B cell (primary cell): ENCODE measurements at regions not wholly inside any gene's neighbourhood (a gene's known extent, or its start where the extent isn't known, plus 50 kb on each side); places are given as distances from the start of the nearest gene placed in this dataset.

Experiments used
- ATAC-seq: fragments of 200-7000 bp; cut with Tn5 transposase; one replicate; pipeline ENCODE4 v1.10.0; 2021; ENCODE audit warnings: low read depth, mild to moderate bottlenecking, moderate number of reproducible peaks, moderate library complexity
- CTCF ChIA-PET: fragments of 350-600 bp; sonication (Branson Sonifier 250); formaldehyde crosslinking; loops from one replicate; lab custom pipeline; 2021; ENCODE audit warnings: antibody characterized with exemption, inconsistent platforms; lab: Charles Lee
- POLR2A ChIA-PET: fragments of 350-600 bp; sonication (Branson Sonifier 250); formaldehyde crosslinking; loops from one replicate; lab custom pipeline; 2021; ENCODE audit warnings: antibody characterized with exemption; lab: Charles Lee
- DNase-seq: peaks from one replicate; pipeline ENCODE4 v3.0.0; 2013
- H2AFZ ChIP-seq: 2 replicates; pipeline ENCODE4 v1.6.1; 2012; ENCODE audit warnings: mild to moderate bottlenecking, low read depth, low read length; ENCODE audit not compliant: insufficient read depth, poor library complexity, severe bottlenecking
- H3K27ac ChIP-seq, 2 donors: 1 replicate in 1 of 2; 2 replicates in 1 of 2; pipeline ENCODE4 v1.5.1; 2012 to 2013; ENCODE audit warnings: low read length in 2 of 2, mild to moderate bottlenecking in 2 of 2, moderate library complexity in 1 of 2
- H3K27me3 ChIP-seq, 4 experiments: fragments of 200-600 bp in 1 of 4; sonication (generic) in 1 of 4; replicated peaks in 1 of 4; 1 replicate in 2 of 4; 2 replicates in 2 of 4; pipeline versions ENCODE4 v1.6.1 to v1.7.0; 2013 to 2016; ENCODE audit warnings: low read length in 3 of 4, mild to moderate bottlenecking in 2 of 4, mixed read lengths in 1 of 4, moderate library complexity in 1 of 4; ENCODE audit not compliant: insufficient read depth in 4 of 4, control insufficient read depth in 3 of 4; ENCODE audit errors: control extremely low read depth in 1 of 4
- H3K36me3 ChIP-seq, 2 experiments: replicated peaks in 1 of 2; 1 replicate in 1 of 2; 2 replicates in 1 of 2; pipeline versions ENCODE4 v1.6.1 to v1.7.1; 2013; ENCODE audit warnings: low read length in 1 of 2; ENCODE audit not compliant: insufficient read depth in 2 of 2, control insufficient read depth in 1 of 2; ENCODE audit errors: control extremely low read depth in 1 of 2, extremely low read depth in 1 of 2
- H3K4me1 ChIP-seq, 2 donors: fragments of 200-600 bp in 1 of 2; sonication (generic) in 1 of 2; 1 replicate in 1 of 2; 2 replicates in 1 of 2; pipeline versions ENCODE4 v1.5.1 to v1.6.1; 2013 to 2017; ENCODE audit warnings: low read length in 2 of 2; ENCODE audit not compliant: control insufficient read depth in 2 of 2, insufficient read depth in 2 of 2
- H3K4me2 ChIP-seq: replicated peaks from 2 replicates; pipeline ENCODE3; 2012; ENCODE audit warnings: mild to moderate bottlenecking, low read depth, low read length; ENCODE audit not compliant: poor library complexity, severe bottlenecking
- H3K4me3 ChIP-seq, 5 experiments: fragments of 200-600 bp in 1 of 5; sonication (generic) in 1 of 5; 1 replicate in 3 of 5; 2 replicates in 2 of 5; pipeline versions ENCODE4 v1.5.1 to v1.7.0; 2011 to 2016; ENCODE audit warnings: low read length in 4 of 5, mild to moderate bottlenecking in 4 of 5, low read depth in 2 of 5, control low read depth in 1 of 5, moderate library complexity in 1 of 5; ENCODE audit not compliant: insufficient read depth in 1 of 5; ENCODE audit errors: control extremely low read depth in 1 of 5, extremely low read depth in 1 of 5
- H3K79me2 ChIP-seq: fragments of 200-600 bp; sonication (generic); one replicate; pipeline ENCODE4 v1.6.0; 2016; ENCODE audit warnings: low read length; ENCODE audit not compliant: control insufficient read depth, insufficient read depth
- H3K9ac ChIP-seq: fragments of 200-600 bp; sonication (generic); 2 replicates; pipeline ENCODE4 v1.6.1; 2017; ENCODE audit warnings: mild to moderate bottlenecking, low read length, moderate library complexity
- H3K9me3 ChIP-seq, 3 donors: one replicate each; pipeline versions ENCODE4 v1.6.1 to v1.7.1; 2013; ENCODE audit warnings: low read length in 2 of 3; ENCODE audit not compliant: control insufficient read depth in 2 of 3, insufficient read depth in 1 of 3; ENCODE audit errors: control extremely low read depth in 1 of 3
- H4K20me1 ChIP-seq: 2 replicates; pipeline ENCODE4 v1.6.0; 2012; ENCODE audit warnings: mild to moderate bottlenecking, low read length; ENCODE audit not compliant: insufficient read depth, control insufficient read depth, poor library complexity, severe bottlenecking
- H3K27ac Mint-ChIP-seq: one replicate; pipeline ENCODE4 v1.8.0; 2021; ENCODE audit warnings: mixed read lengths
- H3K27me3 Mint-ChIP-seq: one replicate; pipeline ENCODE4 v1.8.0; 2021; ENCODE audit warnings: mixed read lengths
- H3K4me1 Mint-ChIP-seq: one replicate; pipeline ENCODE4 v1.8.0; 2021; ENCODE audit warnings: mixed read lengths
- H3K4me3 Mint-ChIP-seq: one replicate; pipeline ENCODE4 v1.8.0; 2021; ENCODE audit warnings: mixed read lengths
- H3K9me3 Mint-ChIP-seq: one replicate; pipeline ENCODE4 v1.8.0; 2022; ENCODE audit warnings: mixed read lengths; ENCODE audit not compliant: insufficient read depth
- EZH2 ChIP-seq: IDR thresholded peaks from 2 replicates; pipeline ENCODE4 v1.6.1; 2012; ENCODE audit warnings: borderline replicate concordance, low read depth, mild to moderate bottlenecking, moderate library complexity, low read length; ENCODE audit not compliant: insufficient read depth, poor library complexity, severe bottlenecking
- WGBS: methylation state at CpG from one replicate; pipeline ENCODE4 v1.1.5; 2013; ENCODE audit warnings: missing lambda C conversion rate; ENCODE audit not compliant: insufficient coverage; 5-methylcytosine and 5-hydroxymethylcytosine counted together
- intact Hi-C: fragments of 100-400 bp; cut with micrococcal nuclease; formaldehyde crosslinking; loops from one replicate; pipeline ENCODE4 v1.10.0; 2022
- TF ChIP-seq, protein P1 (sequence below): fragments of 200-600 bp; IDR thresholded peaks from one replicate; pipeline ENCODE4 v1.8.0; 2022; ENCODE audit warnings: antibody characterized with exemption, mild to moderate bottlenecking

DNA sequence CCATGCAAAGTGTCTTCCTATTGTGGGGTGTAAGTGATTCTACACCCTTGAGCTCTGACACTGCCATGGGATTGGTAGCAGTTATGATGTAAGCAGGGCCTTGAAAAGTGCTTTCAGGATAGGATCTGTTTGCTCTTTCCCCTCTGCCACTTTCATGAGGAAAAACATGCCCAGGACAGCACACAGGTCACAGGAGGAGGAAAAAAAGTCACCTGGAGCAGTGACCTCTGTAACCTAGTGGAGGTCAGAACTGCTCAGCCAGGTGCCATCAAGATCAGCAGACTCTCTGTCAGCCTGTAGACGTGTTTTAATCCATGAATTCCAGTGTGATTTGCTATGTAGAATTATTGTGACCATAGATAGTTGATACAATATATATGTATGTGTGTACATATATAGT, 92.7 kb upstream of the BMP2 start:
- Histone ChIP-seq H3K27ac (no peak overlapping the region), H3K4me2 (no peak overlapping the region), H3K9me3 (no peaks in the 10 kb centered on the region), H2AFZ (no peak overlapping the region), H3K36me3 (no peaks in the 10 kb centered on the region), H4K20me1 (no peaks in the 10 kb centered on the region), H3K79me2 (no peaks in the 10 kb centered on the region), H3K4me1 (no peaks in the 10 kb centered on the region), H3K27me3 (no peaks in the 10 kb centered on the region), H3K4me3 (no peak overlapping the region), H3K9ac (no peak overlapping the region)
- no CpG with 5 or more reads among the region's 1 CpG for WGBS
- ChIA-PET POLR2A (no interaction called here), CTCF (no interaction called here)
- Mint-ChIP-seq H3K27ac (no peak overlapping the region), H3K27me3 (no peaks in the 10 kb centered on the region), H3K4me1 (no peaks in the 10 kb centered on the region), H3K4me3 (no peak overlapping the region), H3K9me3 (peaks cover 2% of the 10 kb centered on the region)
- TF ChIP-seq EZH2, result no peak
- TF ChIP-seq, protein P1, sequence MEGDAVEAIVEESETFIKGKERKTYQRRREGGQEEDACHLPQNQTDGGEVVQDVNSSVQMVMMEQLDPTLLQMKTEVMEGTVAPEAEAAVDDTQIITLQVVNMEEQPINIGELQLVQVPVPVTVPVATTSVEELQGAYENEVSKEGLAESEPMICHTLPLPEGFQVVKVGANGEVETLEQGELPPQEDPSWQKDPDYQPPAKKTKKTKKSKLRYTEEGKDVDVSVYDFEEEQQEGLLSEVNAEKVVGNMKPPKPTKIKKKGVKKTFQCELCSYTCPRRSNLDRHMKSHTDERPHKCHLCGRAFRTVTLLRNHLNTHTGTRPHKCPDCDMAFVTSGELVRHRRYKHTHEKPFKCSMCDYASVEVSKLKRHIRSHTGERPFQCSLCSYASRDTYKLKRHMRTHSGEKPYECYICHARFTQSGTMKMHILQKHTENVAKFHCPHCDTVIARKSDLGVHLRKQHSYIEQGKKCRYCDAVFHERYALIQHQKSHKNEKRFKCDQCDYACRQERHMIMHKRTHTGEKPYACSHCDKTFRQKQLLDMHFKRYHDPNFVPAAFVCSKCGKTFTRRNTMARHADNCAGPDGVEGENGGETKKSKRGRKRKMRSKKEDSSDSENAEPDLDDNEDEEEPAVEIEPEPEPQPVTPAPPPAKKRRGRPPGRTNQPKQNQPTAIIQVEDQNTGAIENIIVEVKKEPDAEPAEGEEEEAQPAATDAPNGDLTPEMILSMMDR, result no peak
- intact Hi-C loops, result no loop called here
- DNase-seq (no peak), ATAC-seq (no peak)

DNA sequence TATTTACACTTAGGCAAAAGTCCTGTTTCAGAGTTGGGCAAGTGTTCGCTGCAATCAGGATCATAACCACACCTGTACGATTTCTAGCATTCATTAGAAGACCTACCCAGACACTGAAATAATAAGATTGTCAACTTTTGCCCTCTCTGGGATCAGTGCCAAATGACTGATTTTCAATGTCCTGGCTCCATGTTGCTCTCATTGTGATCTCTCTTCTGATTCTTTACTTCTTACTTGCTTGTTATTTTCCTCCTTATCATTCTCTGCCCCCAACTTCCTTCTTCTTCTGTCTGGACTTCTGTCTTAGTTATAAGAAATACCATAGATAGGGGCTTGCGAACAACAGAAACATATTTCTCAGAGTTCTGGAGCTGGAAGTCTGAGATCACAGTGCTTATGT, 94.4 kb upstream of the BMP2 start:
- Histone ChIP-seq H3K4me1 (no peaks in the 10 kb centered on the region), H3K27me3 (no peaks in the 10 kb centered on the region), H4K20me1 (no peaks in the 10 kb centered on the region), H3K36me3 (no peaks in the 10 kb centered on the region), H3K79me2 (no peaks in the 10 kb centered on the region), H3K9ac (no peak overlapping the region), H3K9me3 (no peaks in the 10 kb centered on the region), H3K4me3 (no peak overlapping the region), H3K4me2 (no peak overlapping the region), H3K27ac (no peak overlapping the region), H2AFZ (no peak overlapping the region)
- ATAC-seq (no peak), DNase-seq (no peak)
- 95% methylated on average over 2 of the region's 3 CpGs for WGBS
- Mint-ChIP-seq H3K27ac (no peak overlapping the region), H3K9me3 (peaks cover 2% of the 10 kb centered on the region), H3K4me3 (no peak overlapping the region), H3K27me3 (no peaks in the 10 kb centered on the region), H3K4me1 (no peaks in the 10 kb centered on the region)
- no peak for TF ChIP-seq EZH2
- TF ChIP-seq, protein P1, result no peak
- POLR2A ChIA-PET, result no interaction called here
- CTCF ChIA-PET, result no interaction called here
- intact Hi-C loops, result no loop called here
